NCI-H510A (cell line): ENCODE measurements at regions not wholly inside any gene's neighbourhood (a gene's known extent, or its start where the extent isn't known, plus 50 kb on each side); places are given as distances from the start of the nearest gene placed in this dataset.
"Not testable (repeated sequence)": the region's sequence is repeated elsewhere in the genome, so short reads cannot be mapped to it uniquely, and the experiment has no call there.

Experiments used
- DNase-seq: peaks from one replicate; lab custom pipeline; 2025; lab: John Stamatoyannopoulos, UW

- DNase-seq = not testable (repeated sequence)
Observed at GRCh38 chr22:25417826-25418225, 146.6 kb upstream of the GRK3 start.

DNA sequence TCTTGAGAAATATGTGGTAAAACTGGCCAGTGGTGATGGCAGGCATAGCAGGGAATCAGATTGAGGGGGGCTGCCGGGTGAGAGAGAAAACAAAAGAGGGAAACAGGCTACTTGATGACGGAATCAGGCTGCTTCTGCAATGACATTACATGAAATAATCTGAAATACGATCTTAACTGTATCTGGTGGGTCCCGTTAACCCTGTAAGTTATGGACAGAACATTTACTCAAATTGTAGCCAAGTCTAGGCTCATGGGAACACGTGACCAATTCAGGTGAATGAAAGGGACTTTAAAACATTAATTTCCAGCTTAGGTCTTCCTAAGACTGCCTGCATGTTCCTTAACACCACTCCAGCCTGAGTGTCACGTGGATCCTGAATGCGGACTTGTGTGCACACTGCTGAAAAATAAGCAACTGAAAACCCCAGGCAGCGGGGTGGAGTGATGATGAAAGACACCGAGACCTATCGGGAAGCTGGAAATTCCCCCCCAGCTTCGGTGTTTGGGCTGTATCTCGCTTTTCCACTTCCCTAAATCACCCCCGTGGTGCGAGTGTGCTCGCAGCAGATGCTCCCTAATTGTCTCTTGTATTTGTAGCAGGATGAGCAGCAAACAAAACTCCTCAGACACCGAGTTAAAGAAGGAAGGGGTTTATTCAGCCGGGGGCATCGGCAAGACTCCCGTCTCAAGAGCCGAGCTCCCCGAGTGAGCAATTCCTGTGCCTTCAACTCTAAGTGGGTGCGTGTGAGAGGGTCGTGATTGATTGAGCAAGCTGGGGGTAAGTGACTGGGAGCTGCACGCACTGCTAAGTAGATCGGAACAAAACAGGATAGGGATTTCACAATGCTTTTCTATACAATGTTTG lies 145.0 kb upstream of the GRK3 start:
- no peak for DNase-seq

- DNase-seq = not testable (repeated sequence)
Observed at GRCh38 chr22:25420114-25420441, 144.4 kb upstream of the GRK3 start.

DNA sequence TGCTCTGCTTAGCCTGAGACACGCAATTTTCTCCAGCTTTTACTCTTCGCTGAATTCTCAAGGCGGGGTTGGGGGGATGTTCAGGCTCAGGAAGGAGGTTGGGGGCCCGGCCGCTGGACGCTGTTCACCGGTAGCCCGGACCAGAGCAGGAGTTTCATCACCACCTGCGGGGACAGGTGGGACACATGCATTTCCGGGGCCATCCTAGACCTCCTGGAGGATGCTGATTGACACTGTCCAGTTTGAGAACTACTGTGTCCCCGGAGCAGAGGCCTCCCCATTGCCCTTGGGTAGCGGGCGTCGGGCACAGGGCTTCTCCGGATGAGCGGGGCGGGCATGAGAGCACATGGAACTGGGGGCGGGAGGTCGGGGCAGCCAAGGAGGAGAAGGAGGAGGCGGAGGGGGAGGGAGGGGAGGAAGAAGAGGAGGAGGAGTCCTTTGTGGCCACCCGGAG lies 144.0 kb upstream of the GRK3 start:
- no peak for DNase-seq

DNA sequence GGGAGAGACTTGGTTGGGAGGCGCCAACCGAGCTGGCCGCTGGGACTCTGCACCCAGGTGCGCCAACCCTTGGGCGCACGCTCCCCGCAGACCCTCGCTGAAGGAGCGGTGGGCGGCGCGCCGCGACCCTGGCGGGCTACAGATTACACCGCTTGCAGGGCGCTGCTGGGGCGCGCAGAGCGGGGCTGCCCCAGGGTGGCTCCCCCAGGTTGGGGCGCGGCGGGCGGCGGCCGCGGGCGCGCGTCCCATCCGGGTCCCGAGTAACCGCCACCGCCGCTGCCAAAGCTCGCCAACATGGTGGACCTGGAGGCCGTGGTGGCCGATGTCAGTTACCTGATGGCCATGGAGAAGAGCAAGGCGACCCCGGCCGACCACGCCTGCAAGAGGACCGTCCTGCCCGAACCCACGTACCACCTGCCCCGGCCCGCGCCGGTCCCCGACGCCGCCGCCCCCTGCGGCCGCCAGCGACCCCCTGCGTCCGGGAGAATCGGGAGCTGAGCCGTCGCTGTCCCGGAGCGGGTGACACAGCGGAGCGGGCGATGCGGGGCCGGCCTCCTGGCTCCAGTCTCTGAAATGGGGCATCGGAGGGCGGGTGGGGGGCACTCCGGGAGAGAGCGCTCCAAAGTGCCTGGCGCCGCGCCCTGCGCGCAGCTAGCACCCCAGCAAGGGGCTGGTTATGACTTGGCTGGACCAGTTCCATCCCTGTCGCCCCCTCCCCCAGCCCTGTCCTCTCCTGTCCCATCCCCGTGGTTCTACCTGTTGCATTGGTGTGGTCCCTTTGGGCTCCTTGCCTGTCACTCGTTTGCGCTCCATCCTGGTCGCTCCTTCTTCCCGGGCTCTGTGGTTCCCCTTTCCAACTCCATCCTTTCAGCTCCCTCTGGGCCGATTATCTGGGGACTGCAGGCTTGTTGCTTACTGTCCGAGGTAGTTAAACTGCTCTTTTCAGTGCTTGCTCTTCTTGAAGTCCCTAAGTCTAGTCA lies 143.3 kb upstream of the GRK3 start:
- DNase-seq = no peak

GRCh38 chr22:25426530-25427308 lies 137.8 kb upstream of the GRK3 start:
- not testable (repeated sequence) for DNase-seq

DNA sequence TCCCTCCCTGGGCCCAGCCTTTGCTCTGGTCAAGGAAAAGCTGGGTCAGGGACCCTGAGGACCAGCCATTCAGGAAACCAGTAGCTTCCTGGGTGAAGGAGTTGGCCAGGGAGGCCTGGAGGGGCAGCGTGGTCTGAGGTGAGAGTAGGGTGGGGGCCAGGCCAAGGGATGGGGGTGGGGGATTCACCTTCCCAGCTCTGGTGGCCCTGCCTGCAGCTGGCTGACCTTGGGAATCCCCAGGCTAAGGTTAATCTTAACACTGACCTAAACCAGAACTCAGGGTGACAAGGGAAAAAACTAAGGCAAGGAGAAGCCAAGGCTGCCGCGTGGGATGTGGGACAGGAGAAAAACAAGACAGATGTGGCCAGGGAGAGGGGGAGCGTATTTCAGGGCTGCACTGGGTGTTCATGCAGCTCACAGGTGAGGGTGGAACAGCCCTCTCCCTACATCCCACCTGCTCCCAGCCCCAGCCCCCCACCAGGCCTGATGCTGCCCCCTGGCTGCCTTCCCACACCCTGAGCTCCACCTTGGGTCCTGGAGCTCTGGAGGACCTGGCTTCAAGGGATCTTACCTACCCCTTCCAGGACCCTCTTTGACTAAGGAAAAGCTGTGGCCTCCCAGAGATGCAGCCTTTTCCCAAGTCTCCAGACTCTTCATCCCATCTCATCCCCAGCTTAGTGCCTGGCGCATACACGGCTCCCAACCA lies 132.7 kb upstream of the GRK3 start:
- not testable (repeated sequence) for DNase-seq

GRCh38 chr22:25433381-25433970 lies 131.0 kb upstream of the GRK3 start:
- not testable (repeated sequence) for DNase-seq

- DNase-seq = no peak
Observed at GRCh38 chr22:25437414-25438160, 126.9 kb upstream of the GRK3 start.

- DNase-seq = no peak
Observed at GRCh38 chr22:25447067-25447685, 117.3 kb upstream of the GRK3 start.

GRCh38 chr22:25447686-25448434 lies 116.6 kb upstream of the GRK3 start:
- peak; percentile 44 for DNase-seq

GRCh38 chr22:25448435-25449051 lies 115.9 kb upstream of the GRK3 start:
- no peak for DNase-seq

GRCh38 chr22:25449781-25450317 lies 114.6 kb upstream of the GRK3 start:
- DNase-seq = no peak

- no peak for DNase-seq
Observed at GRCh38 chr22:25451480-25452114, 112.9 kb upstream of the GRK3 start.

DNA sequence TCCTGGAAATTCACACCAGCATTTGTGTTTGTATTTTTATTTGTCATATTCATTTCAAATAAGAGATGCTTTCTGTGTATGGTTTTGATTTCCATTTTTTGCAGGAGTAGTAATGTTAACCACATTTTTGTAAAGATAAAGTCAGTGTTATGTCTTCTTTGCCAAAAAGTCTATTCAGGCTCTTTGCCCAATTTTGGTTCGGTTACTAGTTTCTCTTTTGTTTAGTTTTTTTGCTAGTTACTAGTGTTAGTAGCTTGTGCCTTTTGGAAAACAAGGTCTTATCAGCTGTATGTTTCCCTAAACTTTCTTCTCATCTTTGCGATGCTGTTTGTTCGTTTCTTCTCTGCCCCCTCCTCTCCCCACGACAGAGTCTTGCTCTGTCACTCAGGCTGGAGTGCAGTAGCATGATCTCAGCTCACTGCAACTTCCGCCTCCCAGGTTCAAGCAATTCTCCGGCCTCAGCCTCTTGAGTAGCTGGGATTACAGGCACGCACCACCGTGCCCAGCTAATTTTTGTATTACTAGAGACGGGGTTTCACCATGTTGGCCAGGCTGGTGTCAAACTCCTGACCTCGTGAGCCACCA lies 112.3 kb upstream of the GRK3 start:
- no peak for DNase-seq

GRCh38 chr22:25453058-25453457 lies 111.4 kb upstream of the GRK3 start:
- DNase-seq = no peak

- DNase-seq = no peak
Observed at GRCh38 chr22:25453557-25453956, 110.9 kb upstream of the GRK3 start.
